ENCODE measurements at regions not wholly inside any gene's neighbourhood (a gene's known extent, or its start where the extent isn't known, plus 50 kb on each side); places are given as distances from the start of the nearest gene placed in this dataset.

GRCh38 chr5:99275128-99275527 lies 346.3 kb upstream of the CHD1 start:
- TF ChIP-seq CTCF (IDR thresholded peaks at IDR 0.05; ENCODE audit: low read depth, low read length, poor library complexity, severe bottlenecking): no peak
- no peak for TF ChIP-seq EZH2phosphoT487 (IDR thresholded peaks at IDR 0.05; ENCODE audit: borderline replicate concordance, low read length)
